Liver (tissue), 8 donors: ENCODE measurements at regions not wholly inside any gene's neighbourhood (a gene's known extent, or its start where the extent isn't known, plus 50 kb on each side); places are given as distances from the start of the nearest gene placed in this dataset.

ENCODE experiments used
- DNase-seq: peaks from one replicate; pipeline ENCODE4 v3.0.0-alpha.2; 2017; ENCODE audit warnings: low spot score
- H3K27ac ChIP-seq, 2 donors: one replicate each; pipeline ENCODE4 v1.7.0; 2013; ENCODE audit warnings: inconsistent platforms in 2 of 2, low read length in 2 of 2, control low read depth in 1 of 2, low read depth in 1 of 2, mild to moderate bottlenecking in 1 of 2
- H3K27me3 ChIP-seq, 4 donors: one replicate each; pipeline versions ENCODE4 v1.6.1 to v1.7.0; 2013; ENCODE audit warnings: low read length in 3 of 4, inconsistent platforms in 1 of 4, mild to moderate bottlenecking in 1 of 4, moderate library complexity in 1 of 4; ENCODE audit not compliant: control insufficient read depth in 4 of 4, insufficient read depth in 4 of 4
- H3K36me3 ChIP-seq, 4 donors: one replicate each; pipeline versions ENCODE4 v1.6.1 to v1.7.0; 2013; ENCODE audit warnings: low read length in 3 of 4, mild to moderate bottlenecking in 3 of 4, low read depth in 1 of 4, moderate library complexity in 1 of 4; ENCODE audit not compliant: control insufficient read depth in 4 of 4, insufficient read depth in 3 of 4
- H3K4me1 ChIP-seq, 4 donors: one replicate each; pipeline versions ENCODE4 v1.6.1 to v1.7.0; 2013; ENCODE audit warnings: low read length in 3 of 4, mild to moderate bottlenecking in 3 of 4, moderate library complexity in 1 of 4; ENCODE audit not compliant: control insufficient read depth in 4 of 4, insufficient read depth in 4 of 4
- H3K4me3 ChIP-seq, 3 donors: one replicate each; pipeline versions ENCODE4 v1.6.1 to v1.7.0; 2013; ENCODE audit warnings: low read length in 3 of 3, control low read depth in 1 of 3, low read depth in 1 of 3, mild to moderate bottlenecking in 1 of 3
- H3K9ac ChIP-seq, 2 donors: one replicate each; pipeline ENCODE4 v1.7.0; 2013; ENCODE audit warnings: low read length in 2 of 2, mild to moderate bottlenecking in 2 of 2, moderate library complexity in 2 of 2, control low read depth in 1 of 2, low read depth in 1 of 2
- H3K9me3 ChIP-seq, 4 donors: one replicate each; pipeline versions ENCODE4 v1.6.1 to v1.7.0; 2013; ENCODE audit warnings: low read length in 3 of 4; ENCODE audit not compliant: control insufficient read depth in 4 of 4
- ATF3 ChIP-seq: IDR thresholded peaks from 2 replicates; pipeline ENCODE4 v1.6.1; 2016; ENCODE audit warnings: antibody characterized with exemption
- CTCF ChIP-seq: fragments of 150-350 bp; IDR thresholded peaks from 2 replicates; pipeline ENCODE4 v1.5.1; 2017; ENCODE audit warnings: improper control_type of control experiment, low read depth, low read length; ENCODE audit not compliant: missing input control
- EGR1 ChIP-seq, 2 donors: IDR thresholded peaks; 2 replicates each; pipeline ENCODE4 v1.6.1; 2016 to 2018; ENCODE audit warnings: antibody characterized with exemption in 2 of 2, low read depth in 2 of 2
- FOXA1 ChIP-seq: IDR thresholded peaks from 2 replicates; pipeline ENCODE4 v1.6.1; 2016; ENCODE audit warnings: antibody characterized with exemption
- FOXA2 ChIP-seq: IDR thresholded peaks from 2 replicates; pipeline ENCODE4 v1.6.1; 2016; ENCODE audit warnings: antibody characterized with exemption
- GABPA ChIP-seq, 2 donors: IDR thresholded peaks in 1 of 2; conservative IDR thresholded peaks in 1 of 2; 2 replicates each; pipeline ENCODE4 v1.6.1; 2016; ENCODE audit warnings: antibody characterized with exemption in 2 of 2, mild to moderate bottlenecking in 1 of 2, moderate library complexity in 1 of 2
- HNF4A ChIP-seq, 2 donors: conservative IDR thresholded peaks; 2 replicates each; pipeline ENCODE4 v1.6.1; 2016; ENCODE audit warnings: antibody characterized with exemption in 2 of 2, mild to moderate bottlenecking in 2 of 2
- HNF4G ChIP-seq: IDR thresholded peaks from 2 replicates; pipeline ENCODE4 v1.6.1; 2016; ENCODE audit warnings: antibody characterized with exemption
- JUND ChIP-seq, 2 donors: IDR thresholded peaks; 2 replicates each; pipeline ENCODE4 v1.6.1; 2016; ENCODE audit warnings: antibody characterized with exemption in 2 of 2
- MAX ChIP-seq: IDR thresholded peaks from 2 replicates; pipeline ENCODE4 v1.6.1; 2016; ENCODE audit warnings: antibody characterized with exemption
- NR2F2 ChIP-seq: IDR thresholded peaks from 2 replicates; pipeline ENCODE4 v1.6.1; 2016; ENCODE audit warnings: antibody characterized with exemption
- RAD21 ChIP-seq, 2 donors: IDR thresholded peaks; 2 replicates each; pipeline ENCODE4 v1.6.1; 2016; ENCODE audit warnings: antibody characterized with exemption in 2 of 2, mild to moderate bottlenecking in 2 of 2
- REST ChIP-seq: IDR thresholded peaks from 2 replicates; pipeline ENCODE4 v1.6.1; 2016; ENCODE audit warnings: antibody characterized with exemption, mild to moderate bottlenecking
- RXRA ChIP-seq, 2 donors: IDR thresholded peaks; 2 replicates each; pipeline ENCODE4 v1.6.1; 2017 to 2018; ENCODE audit warnings: antibody characterized with exemption in 2 of 2, mild to moderate bottlenecking in 1 of 2
- SP1 ChIP-seq: IDR thresholded peaks from 2 replicates; pipeline ENCODE4 v1.6.1; 2018; ENCODE audit warnings: antibody characterized with exemption, mild to moderate bottlenecking
- TAF1 ChIP-seq: conservative IDR thresholded peaks from 2 replicates; pipeline ENCODE4 v1.6.1; 2016; ENCODE audit warnings: antibody characterized with exemption, mild to moderate bottlenecking
- YY1 ChIP-seq: IDR thresholded peaks from 2 replicates; pipeline ENCODE4 v1.6.1; 2016; ENCODE audit warnings: antibody characterized with exemption, mild to moderate bottlenecking
- ZBTB33 ChIP-seq: IDR thresholded peaks from 2 replicates; pipeline ENCODE4 v1.6.1; 2016; ENCODE audit warnings: antibody characterized with exemption
- WGBS: extraction: QIAGEN DNeasy Blood & Tissue Kit; methylation state at CpG from one replicate; pipeline ENCODE4 v1.1.7; 2013; 5-methylcytosine and 5-hydroxymethylcytosine counted together
- donor health status: healthy.
- donor health status: healthy.
- donor health status: healthy.
- donor health status: healthy.
- donor health status: healthy.

GRCh38 chr3:117630469-117630868, 920.9 kb downstream of the TUSC7 start:
- Histone ChIP-seq H3K4me1 (no peaks in the 10 kb centered on the region), H3K27ac (no peak overlapping the region), H3K27me3 (peaks cover 0 to 3% (median 0%) of the 10 kb centered on the region in 4 donors), H3K9me3 (no peaks in the 10 kb centered on the region), H3K4me3 (no peak overlapping the region), H3K9ac (no peak overlapping the region), H3K36me3 (no peaks in the 10 kb centered on the region)
- DNase-seq, result no peak
- no peak for TF ChIP-seq CTCF
- no peak for TF ChIP-seq NR2F2
- TF ChIP-seq GABPA (IDR thresholded peaks at IDR 0.05 in 1 of 2, conservative IDR thresholded peaks at IDR 0.05 in 1 of 2), result no peak

- H3K4me3 ChIP-seq, result no peak overlapping the region
- no peaks in the 10 kb centered on the region for H3K4me1 ChIP-seq
- no peak overlapping the region for H3K27ac ChIP-seq
- 48% methylated on average over 1 of the region's 1 CpG for WGBS
- H3K9me3 ChIP-seq, result no peaks in the 10 kb centered on the region
- TF ChIP-seq TAF1 (no peak), YY1 (no peak), CTCF (no peak), RXRA (IDR thresholded peaks at IDR 0.05) (no peak), NR2F2 (no peak), ZBTB33 (no peak), MAX (no peak), HNF4A (conservative IDR thresholded peaks at IDR 0.05) (no peak), FOXA1 (no peak), GABPA (IDR thresholded peaks at IDR 0.05 in 1 of 2, conservative IDR thresholded peaks at IDR 0.05 in 1 of 2) (no peak), FOXA2 (no peak), SP1 (no peak), REST (no peak), JUND (IDR thresholded peaks at IDR 0.05) (no peak), EGR1 (IDR thresholded peaks at IDR 0.05; ENCODE audit: low read depth in 2 of 2) (no peak), RAD21 (IDR thresholded peaks at IDR 0.05) (no peak), ATF3 (no peak), HNF4G (no peak)
- H3K27me3 ChIP-seq, result peaks cover 0 to 3% (median 0%) of the 10 kb centered on the region in 4 donors
- DNase-seq, result no peak
- H3K36me3 ChIP-seq, result no peaks in the 10 kb centered on the region
- no peak overlapping the region for H3K9ac ChIP-seq
These were observed 921.3 kb downstream of the TUSC7 start for GRCh38 chr3:117630885-117631284.
